GM12878 (cell line): ENCODE measurements at regions not wholly inside any gene's neighbourhood (a gene's known extent, or its start where the extent isn't known, plus 50 kb on each side); places are given as distances from the start of the nearest gene placed in this dataset.
"Not testable (repeated sequence)": the region's sequence is repeated elsewhere in the genome, so short reads cannot be mapped to it uniquely, and the experiment has no call there.

Source experiments
- ATAC-seq: fragments of 200-7000 bp; cut with Tn5 transposase; 3 replicates; pipeline ENCODE4 v1.9.1; 2020; ENCODE audit warnings: mild to moderate bottlenecking, moderate library complexity
- BruUV-seq: library from RNA; stranded (reverse); fragments of 400-500 nt; replicated peaks from 2 replicates; lab custom pipeline; 2021; lab: Mats Ljungman, UMichigan
- CTCF ChIA-PET: fragments of 300-600 bp; sonication (Branson Sonifier 250); formaldehyde crosslinking; extraction: SDS; loops from one replicate; lab custom pipeline; 2021; ENCODE audit warnings: inconsistent platforms; lab: Yijun Ruan, JAX
- POLR2A ChIA-PET: fragments of 350-600 bp; formaldehyde crosslinking; extraction: SDS; loops from one replicate; lab custom pipeline; 2021; ENCODE audit warnings: inconsistent platforms; lab: Charles Lee
- RAD21 ChIA-PET: fragments of 300-600 bp; sonication (Branson Sonifier 250); formaldehyde crosslinking; loops from one replicate; lab custom pipeline; 2023; ENCODE audit warnings: antibody characterized with exemption; ENCODE audit not compliant: unreplicated experiment; lab: Charles Lee
- SMC1A ChIA-PET: fragments of 300-600 bp; sonication (Branson Sonifier 250); formaldehyde crosslinking; loops from one replicate; lab custom pipeline; 2023; ENCODE audit not compliant: unreplicated experiment, uncharacterized antibody; lab: Charles Lee
- DNase-seq: peaks from one replicate; pipeline ENCODE4 v3.0.0-alpha.2; 2011; ENCODE audit warnings: low read depth, low spot score
- FAIRE-seq: peaks from 3 replicates; lab custom pipeline; 2011; peaks lifted over from hg19 to GRCh38; lab: Jason Lieb, UNC
- H2AFZ ChIP-seq: 2 replicates; pipeline ENCODE4 v1.6.0; 2011; ENCODE audit warnings: low read depth, low read length, control low read depth; ENCODE audit not compliant: control insufficient read depth
- H3K27ac ChIP-seq: 2 replicates; pipeline ENCODE4 v1.5.1; 2011; ENCODE audit warnings: control low read depth; ENCODE audit not compliant: control insufficient read depth, insufficient read depth
- H3K27me3 ChIP-seq, 2 experiments: replicated peaks in 1 of 2; 2 replicates each; pipeline versions ENCODE4 v1.6.0 to v1.6.1; 2011; ENCODE audit warnings: low read length in 1 of 2; ENCODE audit not compliant: control insufficient read depth in 2 of 2, insufficient read depth in 2 of 2
- H3K36me3 ChIP-seq, 2 experiments: 2 replicates each; pipeline ENCODE4 v1.5.1; 2011; ENCODE audit warnings: low read length in 1 of 2; ENCODE audit not compliant: control insufficient read depth in 2 of 2, insufficient read depth in 2 of 2
- H3K4me1 ChIP-seq: 2 replicates; pipeline ENCODE4 v1.6.1; 2011; ENCODE audit warnings: mild to moderate bottlenecking, low read length, moderate library complexity, mixed read lengths; ENCODE audit not compliant: control insufficient read depth, insufficient read depth
- H3K4me2 ChIP-seq: 2 replicates; pipeline ENCODE4 v1.6.0; 2011; ENCODE audit warnings: control low read depth; ENCODE audit not compliant: control insufficient read depth, insufficient read depth
- H3K4me3 ChIP-seq: fragments of 200-600 bp; sonication (generic); 2 replicates; pipeline ENCODE4 v1.5.1; 2016
- H3K79me2 ChIP-seq: 2 replicates; pipeline ENCODE4 v1.6.0; 2011; ENCODE audit warnings: low read length; ENCODE audit not compliant: control insufficient read depth, insufficient read depth
- H3K9ac ChIP-seq: 2 replicates; pipeline ENCODE4 v1.8.0; 2011; ENCODE audit warnings: low read length, control low read depth, mixed read lengths; ENCODE audit not compliant: control insufficient read depth, insufficient read depth
- H3K9me3 ChIP-seq: replicated peaks from 3 replicates; pipeline ENCODE4 v1.5.1; 2011; ENCODE audit warnings: mild to moderate bottlenecking, low read length; ENCODE audit not compliant: control insufficient read depth, insufficient read depth
- H4K20me1 ChIP-seq: 2 replicates; pipeline ENCODE4 v1.6.0; 2011; ENCODE audit not compliant: control insufficient read depth, insufficient read depth
- WGBS: methylation state at CpG from one replicate; pipeline ENCODE4 v1.1.6; 2016; ENCODE audit warnings: low lambda C conversion rate; ENCODE audit not compliant: insufficient replicate concordance, insufficient coverage; ENCODE audit errors: missing lambda C conversion rate; 5-methylcytosine and 5-hydroxymethylcytosine counted together
- in situ Hi-C: fragments of 300-500 bp; cut with MboI; formaldehyde crosslinking; loops from 9 replicates; pipeline ENCODE4 v1.14.3; 2018; ENCODE audit warnings: mixed read lengths
- intact Hi-C: fragments of 100-400 bp; cut with micrococcal nuclease; formaldehyde crosslinking; loops from one replicate; pipeline ENCODE4 v1.14.2; 2022; ENCODE audit not compliant: unreplicated experiment

- H3K36me3 ChIP-seq, intact Hi-C loops, H2AFZ ChIP-seq, FAIRE-seq, RAD21 ChIA-PET, H3K79me2 ChIP-seq, in situ Hi-C loops, H3K9ac ChIP-seq, DNase-seq, SMC1A ChIA-PET, POLR2A ChIA-PET, BruUV-seq, CTCF ChIA-PET, H3K4me2 ChIP-seq, ATAC-seq, H4K20me1 ChIP-seq, H3K27me3 ChIP-seq, H3K9me3 ChIP-seq, H3K4me1 ChIP-seq, H3K4me3 ChIP-seq, H3K27ac ChIP-seq: not testable (repeated sequence)
- WGBS, result 95% methylated on average over 2 of the region's 3 CpGs
Measured at GRCh38 chr2:87326754-87327153, 305.1 kb upstream of the PLGLB1 start.

GRCh38 chr2:87327648-87328371, 306.2 kb upstream of the PLGLB1 start:
- H3K4me3 ChIP-seq, in situ Hi-C loops, H3K4me1 ChIP-seq, H3K79me2 ChIP-seq, H3K9me3 ChIP-seq, POLR2A ChIA-PET, H3K9ac ChIP-seq, H4K20me1 ChIP-seq, FAIRE-seq, intact Hi-C loops, CTCF ChIA-PET, DNase-seq, H3K27me3 ChIP-seq, H3K4me2 ChIP-seq, H3K27ac ChIP-seq, ATAC-seq, H3K36me3 ChIP-seq, RAD21 ChIA-PET, H2AFZ ChIP-seq, BruUV-seq, SMC1A ChIA-PET: not testable (repeated sequence)
- WGBS, result 33% methylated on average over 3 of the region's 4 CpGs

GRCh38 chr2:87329529-87329928, 307.9 kb upstream of the PLGLB1 start:
- H3K4me3 ChIP-seq, intact Hi-C loops, H3K4me2 ChIP-seq, H3K36me3 ChIP-seq, ATAC-seq, BruUV-seq, POLR2A ChIA-PET, H3K79me2 ChIP-seq, H3K9ac ChIP-seq, DNase-seq, CTCF ChIA-PET, H3K4me1 ChIP-seq, in situ Hi-C loops, H2AFZ ChIP-seq, RAD21 ChIA-PET, H3K9me3 ChIP-seq, H3K27me3 ChIP-seq, FAIRE-seq, H4K20me1 ChIP-seq, SMC1A ChIA-PET, H3K27ac ChIP-seq: not testable (repeated sequence)
- 44% methylated on average over 5 of the region's 7 CpGs for WGBS

- H3K4me3 ChIP-seq, H3K79me2 ChIP-seq, H2AFZ ChIP-seq, H3K9ac ChIP-seq, H3K4me2 ChIP-seq, POLR2A ChIA-PET, H3K27ac ChIP-seq, intact Hi-C loops, in situ Hi-C loops, DNase-seq, ATAC-seq, RAD21 ChIA-PET, SMC1A ChIA-PET, H3K4me1 ChIP-seq, H3K27me3 ChIP-seq, H4K20me1 ChIP-seq, BruUV-seq, H3K36me3 ChIP-seq, H3K9me3 ChIP-seq, FAIRE-seq, CTCF ChIA-PET: not testable (repeated sequence)
- no CpG with 5 or more reads among the region's 4 CpGs for WGBS
Measured at GRCh38 chr2:87330486-87330885, 308.8 kb upstream of the PLGLB1 start.
